NCI-H510A treated with DMSO at 0.1 percent for 48 hours (cell line): ENCODE measurements at regions not wholly inside any gene's neighbourhood (a gene's known extent, or its start where the extent isn't known, plus 50 kb on each side); places are given as distances from the start of the nearest gene placed in this dataset.
A peak's percentile ranks its signal among the peaks of the same experiment; 100 is the strongest.
"Not testable (repeated sequence)": the region's sequence is repeated elsewhere in the genome, so short reads cannot be mapped to it uniquely, and the experiment has no call there.

Experiments used
- DNase-seq: peaks from one replicate; lab custom pipeline; 2025; lab: John Stamatoyannopoulos, UW

- no peak for DNase-seq
These were observed 426.7 kb upstream of the SMIM21 start for GRCh38 chr18:75854174-75854573.

DNA sequence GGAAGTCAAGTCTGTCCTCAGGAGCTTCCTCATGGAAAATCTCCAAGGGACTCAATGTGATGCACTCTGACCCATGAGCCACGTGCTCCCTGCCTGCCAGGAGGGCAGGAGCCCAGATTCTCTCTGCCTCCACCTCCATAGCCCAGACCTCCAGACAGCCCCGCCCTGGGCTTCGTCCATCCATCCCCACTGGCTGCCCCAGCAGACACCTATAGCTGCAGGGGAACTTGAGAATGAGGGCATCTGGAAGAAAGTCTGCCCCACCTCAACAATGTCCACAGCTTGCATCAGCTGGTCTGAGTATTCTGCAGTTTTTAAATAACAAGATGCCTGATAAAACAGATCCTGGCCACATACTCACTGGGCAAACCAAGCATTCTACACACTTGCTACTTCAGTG lies 418.8 kb upstream of the SMIM21 start:
- no peak for DNase-seq

GRCh38 chr18:75845413-75845812 lies 417.9 kb upstream of the SMIM21 start:
- no peak for DNase-seq

DNA sequence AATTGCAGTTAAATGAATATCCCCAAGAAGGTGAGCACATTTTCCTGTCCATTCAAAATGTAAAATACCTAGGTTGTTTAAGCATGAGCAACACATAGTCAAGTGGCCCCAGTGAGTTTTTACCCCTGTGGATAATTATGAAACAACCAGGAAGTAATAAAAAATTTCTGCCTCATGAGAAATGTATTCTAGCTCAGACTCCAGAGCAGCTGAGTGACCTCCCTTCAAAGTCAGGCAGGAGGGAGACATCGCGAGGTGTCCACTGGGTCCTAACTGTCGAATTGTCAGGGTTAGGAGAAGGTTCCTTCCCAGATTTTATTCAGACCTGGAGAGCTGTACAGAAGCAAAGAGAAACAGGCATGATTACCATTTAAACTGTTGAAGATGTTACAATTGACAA lies 416.6 kb upstream of the SMIM21 start:
- DNase-seq = no peak

- no peak for DNase-seq
These were observed 412.6 kb upstream of the SMIM21 start for GRCh38 chr18:75840131-75840530.

- DNase-seq = not testable (repeated sequence)
These were observed 412.2 kb upstream of the SMIM21 start for GRCh38 chr18:75839686-75840085.

DNA sequence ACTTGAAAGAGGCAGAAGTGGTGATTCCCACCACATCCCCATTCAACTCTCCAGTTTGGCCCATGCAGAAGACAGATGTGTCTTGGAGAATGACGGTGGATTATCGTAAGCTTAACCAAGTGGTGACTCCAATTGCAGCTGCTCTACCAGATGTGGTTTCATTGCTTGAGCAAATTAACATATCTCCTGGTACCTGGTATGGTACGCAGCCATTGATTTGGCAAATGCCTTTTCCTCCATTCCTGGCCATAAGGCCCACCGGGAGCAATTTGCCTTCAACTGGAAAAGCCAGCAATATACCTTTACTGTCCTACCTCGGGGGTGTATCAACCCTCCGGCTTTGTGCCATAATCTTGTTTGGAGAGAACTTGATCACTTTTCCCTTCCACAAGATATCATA lies 411.5 kb upstream of the SMIM21 start:
- no peak for DNase-seq

GRCh38 chr18:75837316-75837715 lies 409.8 kb upstream of the SMIM21 start:
- no peak for DNase-seq

- no peak for DNase-seq
These were observed 409.0 kb upstream of the SMIM21 start for GRCh38 chr18:75836516-75836915.

DNA sequence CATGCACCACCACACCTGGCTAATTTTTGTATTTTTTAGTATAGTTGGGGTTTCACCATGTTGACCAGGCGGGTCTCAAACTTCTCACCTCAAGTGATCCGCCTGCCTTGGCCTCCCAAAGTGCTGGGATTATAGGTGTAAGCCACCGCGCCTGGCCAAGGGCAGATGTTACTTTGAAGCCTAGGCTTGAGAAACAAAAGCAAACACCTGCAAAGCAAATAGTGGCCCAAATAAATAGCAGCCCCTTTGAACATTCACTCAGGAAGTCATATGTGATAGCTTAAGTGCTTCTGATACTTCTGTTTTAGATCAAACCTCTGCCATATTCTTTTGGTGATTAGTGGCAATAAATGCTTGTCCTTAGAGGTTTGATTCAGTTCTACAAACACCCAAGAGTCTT lies 404.5 kb upstream of the SMIM21 start:
- DNase-seq = peak; percentile 81

- peak; percentile 62 for DNase-seq
These were observed 403.3 kb upstream of the SMIM21 start for GRCh38 chr18:75830828-75831227.

GRCh38 chr18:75829091-75829490 lies 401.6 kb upstream of the SMIM21 start:
- no peak for DNase-seq

DNA sequence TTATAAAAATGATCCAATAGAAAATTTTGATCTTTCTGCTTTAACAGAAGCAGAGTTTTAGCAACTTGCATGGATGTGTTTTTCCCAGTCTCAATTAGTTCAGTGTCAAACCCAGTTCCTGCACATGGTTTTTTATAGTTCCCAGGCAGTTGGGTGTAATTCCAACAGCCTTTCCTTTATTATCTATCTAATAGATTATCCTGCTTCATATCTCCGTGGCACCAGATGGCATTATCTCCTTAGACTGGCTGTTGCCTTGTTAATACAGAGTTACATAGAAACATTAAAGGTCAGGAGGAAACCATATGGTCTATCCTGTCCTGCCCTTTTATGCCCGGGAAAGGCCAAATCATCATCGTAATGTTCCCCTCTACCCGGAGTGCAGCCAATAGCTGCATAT lies 400.9 kb upstream of the SMIM21 start:
- no peak for DNase-seq

DNA sequence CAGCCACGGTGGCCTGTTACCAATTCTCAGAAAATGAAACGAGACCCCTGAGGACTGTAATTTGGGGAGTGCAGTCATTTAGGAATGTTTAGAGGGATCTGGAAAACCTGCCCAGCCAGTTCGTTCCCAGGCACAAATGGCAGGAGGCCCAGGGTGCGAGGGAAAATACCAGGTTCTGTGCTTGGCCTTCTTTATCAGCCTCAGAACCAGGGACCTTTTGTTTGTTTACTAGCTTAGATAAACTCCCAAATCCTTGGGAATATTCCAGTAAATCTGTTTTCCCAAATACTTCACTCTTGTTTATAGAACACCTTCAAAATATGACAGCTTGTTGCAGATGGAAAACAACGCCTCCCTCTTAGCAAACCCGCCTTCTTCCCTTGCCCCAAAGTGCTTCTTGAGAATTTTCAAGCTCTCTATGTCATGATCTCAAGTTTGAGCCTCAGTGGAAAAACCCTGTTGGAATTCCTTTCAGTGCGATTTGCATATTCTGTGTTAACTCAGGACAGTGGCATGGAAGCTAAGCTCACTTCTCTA lies 400.3 kb upstream of the SMIM21 start:
- no peak for DNase-seq

- no peak for DNase-seq
These were observed 397.2 kb upstream of the SMIM21 start for GRCh38 chr18:75824661-75825060.

- DNase-seq = peak; percentile 91
These were observed 396.0 kb upstream of the SMIM21 start for GRCh38 chr18:75823471-75823870.

DNA sequence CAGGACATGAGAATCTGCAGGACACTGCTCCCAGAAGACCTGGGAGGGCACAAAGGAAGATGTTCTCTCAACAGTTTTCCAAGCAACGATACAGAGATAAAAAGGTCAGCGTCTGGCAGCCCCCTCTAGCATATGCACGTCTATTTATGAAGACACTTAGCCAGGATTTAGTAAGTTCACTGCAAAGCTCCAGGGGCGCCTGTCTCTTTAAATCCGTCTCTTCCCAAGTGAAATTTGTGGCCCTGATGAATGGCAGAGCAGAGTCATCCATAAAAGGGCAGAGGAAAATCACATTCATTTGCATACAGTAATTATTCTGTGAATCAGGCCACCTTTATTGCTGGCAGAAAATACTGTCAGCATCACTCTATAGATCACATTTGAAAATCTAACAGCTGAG lies 390.9 kb upstream of the SMIM21 start:
- no peak for DNase-seq

DNA sequence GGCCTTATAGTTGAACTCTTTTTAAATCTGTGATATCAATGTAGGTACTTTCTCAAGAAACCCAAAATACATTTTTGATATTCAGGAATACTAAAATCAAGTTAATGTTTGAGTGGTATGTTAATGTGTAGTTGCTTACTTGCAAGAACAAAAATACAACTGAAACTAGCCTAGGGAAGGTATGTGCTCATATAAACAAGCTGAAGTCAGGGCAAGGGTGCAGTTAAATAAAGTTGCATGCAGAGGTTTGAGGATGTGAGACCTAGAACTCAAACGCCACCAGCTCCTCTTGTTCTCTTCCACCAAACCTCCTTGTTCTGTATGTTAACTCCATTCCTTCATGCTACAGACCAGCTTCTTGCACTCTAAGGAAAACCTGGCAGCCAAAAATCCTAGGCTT lies 388.3 kb upstream of the SMIM21 start:
- DNase-seq = no peak

GRCh38 chr18:75812761-75813160 lies 385.3 kb upstream of the SMIM21 start:
- DNase-seq = no peak

- DNase-seq = peak; percentile 28
These were observed 383.6 kb upstream of the SMIM21 start for GRCh38 chr18:75810961-75811551.

GRCh38 chr18:75810516-75810915 lies 383.0 kb upstream of the SMIM21 start:
- no peak for DNase-seq

- DNase-seq = no peak
These were observed 382.4 kb upstream of the SMIM21 start for GRCh38 chr18:75809926-75810255.

- DNase-seq = no peak
These were observed 381.8 kb upstream of the SMIM21 start for GRCh38 chr18:75809151-75809925.

- no peak for DNase-seq
These were observed 377.8 kb upstream of the SMIM21 start for GRCh38 chr18:75805265-75805664.
